ENCODE measurements at regions not wholly inside any gene's neighbourhood (a gene's known extent, or its start where the extent isn't known, plus 50 kb on each side); places are given as distances from the start of the nearest gene placed in this dataset.

GRCh38 chr1:175861626-175862367, 118.4 kb upstream of the TNR start (continued):
- TF ChIP-seq SIN3A (IDR thresholded peaks at IDR 0.05; ENCODE audit: low read depth) (no peak), ZNF274 (IDR thresholded peaks at IDR 0.05; ENCODE audit: low read depth, low read length) (no peak), EZH2phosphoT487 (IDR thresholded peaks at IDR 0.05; ENCODE audit: borderline replicate concordance) (no peak), ZFX (IDR thresholded peaks at IDR 0.05) (no peak)
- TF ChIP-seq, protein P1, sequence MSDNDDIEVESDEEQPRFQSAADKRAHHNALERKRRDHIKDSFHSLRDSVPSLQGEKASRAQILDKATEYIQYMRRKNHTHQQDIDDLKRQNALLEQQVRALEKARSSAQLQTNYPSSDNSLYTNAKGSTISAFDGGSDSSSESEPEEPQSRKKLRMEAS (IDR thresholded peaks at IDR 0.05) = no peak

- CTCF ChIA-PET = no interaction called here
- DNase-seq (ENCODE audit: low read depth, low spot score) = no peak
- RAD21 ChIA-PET (ENCODE audit: low non-redundant PET in 1 of 2, low total read pairs in 2 of 2, uncharacterized antibody in 2 of 2, unreplicated experiment in 2 of 2) = no interaction called here
Measured at GRCh38 chr1:175857756-175858155, 114.4 kb upstream of the TNR start.

More at GRCh38 chr1:175857756-175858155, 114.4 kb upstream of the TNR start:
- no TSS peak for BruUV-seq (replicated peaks)
- H3K9me2 ChIP-seq (ENCODE audit: insufficient read depth) = no peaks in the 10 kb centered on the region
- TF ChIP-seq EZH2 (IDR thresholded peaks at IDR 0.05) (no peak), ZFX (IDR thresholded peaks at IDR 0.05) (no peak), ZNF274 (IDR thresholded peaks at IDR 0.05; ENCODE audit: low read depth, low read length) (no peak), ZBTB33 (IDR thresholded peaks at IDR 0.05; ENCODE audit: extremely low read depth, insufficient replicate concordance, low read length) (no peak), EZH2phosphoT487 (IDR thresholded peaks at IDR 0.05; ENCODE audit: borderline replicate concordance) (no peak), CEBPB (IDR thresholded peaks at IDR 0.05; ENCODE audit: low read depth) (no peak), SP1 (IDR thresholded peaks at IDR 0.05; ENCODE audit: low read depth) (no peak), JUND (IDR thresholded peaks at IDR 0.05) (no peak), SIN3A (IDR thresholded peaks at IDR 0.05; ENCODE audit: low read depth) (no peak), CBX3 (IDR thresholded peaks at IDR 0.05; ENCODE audit: low read depth) (no peak), EGR1 (IDR thresholded peaks at IDR 0.05; ENCODE audit: low read depth) (no peak), ELF1 (IDR thresholded peaks at IDR 0.05; ENCODE audit: borderline replicate concordance, low read depth) (no peak), POLR2A (IDR thresholded peaks at IDR 0.05; ENCODE audit: borderline replicate concordance, extremely low read depth, insufficient read depth, insufficient read length) (no peak), FOSL1 (IDR thresholded peaks at IDR 0.05; ENCODE audit: low read depth) (no peak), RAD21 (IDR thresholded peaks at IDR 0.05; ENCODE audit: low read depth) (no peak), YY1 (IDR thresholded peaks at IDR 0.05; ENCODE audit: extremely low read depth, insufficient replicate concordance, low read depth, low read length) (no peak), TCF7L2 (IDR thresholded peaks at IDR 0.05; ENCODE audit: borderline replicate concordance, extremely low read depth, insufficient read depth, insufficient read length) (no peak)
- TF ChIP-seq, protein P1 (IDR thresholded peaks at IDR 0.05) = no peak
- TF ChIP-seq, protein P2, sequence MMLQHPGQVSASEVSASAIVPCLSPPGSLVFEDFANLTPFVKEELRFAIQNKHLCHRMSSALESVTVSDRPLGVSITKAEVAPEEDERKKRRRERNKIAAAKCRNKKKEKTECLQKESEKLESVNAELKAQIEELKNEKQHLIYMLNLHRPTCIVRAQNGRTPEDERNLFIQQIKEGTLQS (IDR thresholded peaks at IDR 0.05) = no peak
- intact Hi-C loops (cut with micrococcal nuclease) = no loop called here
- no peak for ATAC-seq
- no peaks in the 10 kb centered on the region for H3K4me1 ChIP-seq (ENCODE audit: control insufficient read depth in 1 of 2, insufficient read depth in 2 of 2, low read length in 2 of 2)
- no peak overlapping the region for H2AFZ ChIP-seq (ENCODE audit: low read depth, low read length, poor library complexity, severe bottlenecking)
- H3K4me3 ChIP-seq (replicated peaks in 1 of 2; ENCODE audit: low read depth in 1 of 2, low read length in 2 of 2) = no peak overlapping the region
- H3K4me2 ChIP-seq (ENCODE audit: low read length) = no peak overlapping the region
- H3K36me3 ChIP-seq (ENCODE audit: control insufficient read depth in 1 of 2, insufficient read depth in 2 of 2, low read length in 2 of 2) = no peaks in the 10 kb centered on the region
- no peaks in the 10 kb centered on the region for H3K9me3 ChIP-seq (ENCODE audit: control insufficient read depth in 1 of 2, insufficient read depth in 1 of 2, low read depth in 1 of 2, low read length in 2 of 2)
- peaks cover 83% of the 10 kb centered on the region for H3K27me3 ChIP-seq (ENCODE audit: insufficient read depth, low read length)
- no peak overlapping the region for H3K27ac ChIP-seq (ENCODE audit: low read depth, low read length)
- no peak overlapping the region for H3K9ac ChIP-seq (ENCODE audit: low read length)
- H3K79me2 ChIP-seq (ENCODE audit: insufficient read depth, low read length) = no peaks in the 10 kb centered on the region
- H4K20me1 ChIP-seq (ENCODE audit: insufficient read depth) = no peaks in the 10 kb centered on the region
- POLR2A ChIA-PET = no interaction called here
